HEK293T (cell line): ENCODE measurements at regions not wholly inside any gene's neighbourhood (a gene's known extent, or its start where the extent isn't known, plus 50 kb on each side); places are given as distances from the start of the nearest gene placed in this dataset.
A peak's percentile ranks its signal among the peaks of the same experiment; 100 is the strongest.

ENCODE experiments used
- CTCF ChIA-PET: fragments of 350-600 bp; formaldehyde crosslinking; extraction: SDS; loops from one replicate; lab custom pipeline; 2021; ENCODE audit warnings: antibody characterized with exemption, inconsistent platforms; lab: Yijun Ruan, JAX
- POLR2A ChIA-PET: fragments of 350-600 bp; formaldehyde crosslinking; extraction: SDS; loops from one replicate; lab custom pipeline; 2020; ENCODE audit warnings: antibody characterized with exemption, inconsistent platforms; lab: Yijun Ruan, JAX
- DNase-seq: peaks from one replicate; pipeline ENCODE4 v3.0.0; 2012; ENCODE audit warnings: mixed read lengths; ENCODE audit errors: extremely low spot score
- ARNT ChIP-seq: fragments of 450-650 bp; IDR thresholded peaks from 2 replicates; pipeline ENCODE4 v1.6.1; 2017; ENCODE audit warnings: mild to moderate bottlenecking
- BHLHE40 ChIP-seq: fragments of 450-650 bp; IDR thresholded peaks from 2 replicates; pipeline ENCODE4 v1.6.1; 2016; ENCODE audit warnings: mild to moderate bottlenecking, moderate library complexity, borderline replicate concordance
- CTBP1 ChIP-seq: fragments of 450-650 bp; IDR thresholded peaks from 2 replicates; pipeline ENCODE4 v1.6.1; 2016; ENCODE audit warnings: borderline replicate concordance
- ELF4 ChIP-seq: fragments of 450-650 bp; IDR thresholded peaks from 2 replicates; pipeline ENCODE4 v1.6.1; 2017; ENCODE audit warnings: antibody characterized with exemption
- FOXA1 ChIP-seq: fragments of 450-650 bp; IDR thresholded peaks from 2 replicates; pipeline ENCODE4 v1.6.1; 2016; ENCODE audit warnings: mild to moderate bottlenecking
- FOXK2 ChIP-seq: fragments of 450-650 bp; IDR thresholded peaks from 2 replicates; pipeline ENCODE4 v1.6.1; 2016; ENCODE audit warnings: mild to moderate bottlenecking
- FOXM1 ChIP-seq: fragments of 450-650 bp; IDR thresholded peaks from 2 replicates; pipeline ENCODE4 v1.6.1; 2017; ENCODE audit warnings: mild to moderate bottlenecking, borderline replicate concordance
- HDGF ChIP-seq: fragments of 450-650 bp; IDR thresholded peaks from 2 replicates; pipeline ENCODE4 v1.6.1; 2017; ENCODE audit warnings: antibody characterized with exemption, borderline replicate concordance
- L3MBTL2 ChIP-seq: fragments of 450-650 bp; conservative IDR thresholded peaks from 2 replicates; pipeline ENCODE4 v1.6.1; 2016; ENCODE audit warnings: mild to moderate bottlenecking
- LEF1 ChIP-seq: fragments of 450-650 bp; IDR thresholded peaks from 2 replicates; pipeline ENCODE4 v1.6.1; 2017; ENCODE audit warnings: mild to moderate bottlenecking, borderline replicate concordance
- NFRKB ChIP-seq: fragments of 450-650 bp; IDR thresholded peaks from 2 replicates; pipeline ENCODE4 v1.6.1; 2016; ENCODE audit warnings: mild to moderate bottlenecking, moderate library complexity
- SP1 ChIP-seq: fragments of 450-650 bp; IDR thresholded peaks from 2 replicates; pipeline ENCODE4 v1.6.1; 2017
- SUZ12 ChIP-seq: fragments of 450-650 bp; IDR thresholded peaks from 2 replicates; pipeline ENCODE4 v1.6.1; 2016; ENCODE audit warnings: mild to moderate bottlenecking
- TARDBP ChIP-seq: fragments of 450-650 bp; IDR thresholded peaks from 2 replicates; pipeline ENCODE4 v1.6.1; 2016
- ZNF384 ChIP-seq: fragments of 450-650 bp; IDR thresholded peaks from 2 replicates; pipeline ENCODE4 v1.6.1; 2016
- TF ChIP-seq, protein P1 (sequence below): fragments of 450-650 bp; IDR thresholded peaks from 2 replicates; pipeline ENCODE4 v1.6.1; 2016

DNA sequence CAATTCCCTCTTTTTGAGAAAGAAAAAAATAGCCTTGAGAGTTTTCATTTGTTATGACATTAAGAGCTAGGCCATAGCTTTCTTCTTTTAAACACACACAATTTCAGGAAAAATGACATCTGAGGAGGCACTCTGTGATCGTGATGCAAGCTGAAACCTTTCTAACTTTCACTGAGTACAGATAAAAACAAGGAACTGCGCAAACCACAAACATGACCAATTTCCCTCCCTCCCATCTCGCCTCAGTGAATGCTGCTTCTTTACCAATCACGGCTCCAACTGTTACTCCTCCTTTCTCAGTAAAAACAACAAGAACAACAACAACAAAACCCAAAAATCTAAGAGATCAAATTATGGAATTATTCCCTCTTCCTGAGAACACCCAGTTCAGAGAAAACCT is 626.8 kb downstream of the TLL1 start:
- TF ChIP-seq ARNT (no peak), BHLHE40 (no peak), TARDBP (no peak), SP1 (no peak)
- no peak for DNase-seq
- ChIA-PET CTCF (interaction anchor here (0.7 kb wide), 1 partner anchor 95 kb away, joined by 3 read pairs; no protein-coding TSS in a partner anchor), POLR2A (no interaction called here)

DNA sequence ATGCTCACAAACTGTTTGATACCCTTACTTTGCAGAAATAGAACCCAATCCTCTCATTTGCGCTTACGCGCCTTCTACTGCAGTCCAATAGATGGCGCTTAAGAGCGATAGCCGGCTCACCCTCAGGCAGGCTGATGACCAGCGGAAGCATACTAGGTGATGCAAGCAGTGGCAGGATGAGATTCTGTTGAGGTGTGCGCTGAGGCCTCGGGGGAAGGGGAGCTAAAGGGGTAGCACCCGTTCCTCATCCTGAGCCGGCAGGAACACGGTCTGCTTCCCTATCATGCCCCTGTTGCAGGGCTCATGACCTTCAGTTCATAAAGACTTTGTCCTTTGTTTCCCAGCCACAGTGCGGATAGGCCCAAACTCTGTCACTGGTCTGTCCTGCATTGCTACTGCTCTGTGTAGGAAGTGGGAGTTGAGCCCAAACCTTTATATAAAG is 628.9 kb downstream of the TLL1 start:
- DNase-seq, result peak; percentile 35
- ChIA-PET POLR2A (no interaction called here), CTCF (interaction anchor here (0.5 to 1.4 kb wide), 2 partner anchors 13 to 129 kb away, joined by 3 read pairs; no protein-coding TSS in a partner anchor)
- TF ChIP-seq TARDBP (no peak), ZNF384 (no peak), FOXM1 (no peak), SUZ12 (no peak), LEF1 (no peak), NFRKB (no peak), HDGF (no peak), FOXK2 (no peak), L3MBTL2 (no peak), SP1 (no peak), ELF4 (no peak), CTBP1 (no peak), BHLHE40 (no peak), ARNT (no peak), FOXA1 (no peak)
- TF ChIP-seq, protein P1, sequence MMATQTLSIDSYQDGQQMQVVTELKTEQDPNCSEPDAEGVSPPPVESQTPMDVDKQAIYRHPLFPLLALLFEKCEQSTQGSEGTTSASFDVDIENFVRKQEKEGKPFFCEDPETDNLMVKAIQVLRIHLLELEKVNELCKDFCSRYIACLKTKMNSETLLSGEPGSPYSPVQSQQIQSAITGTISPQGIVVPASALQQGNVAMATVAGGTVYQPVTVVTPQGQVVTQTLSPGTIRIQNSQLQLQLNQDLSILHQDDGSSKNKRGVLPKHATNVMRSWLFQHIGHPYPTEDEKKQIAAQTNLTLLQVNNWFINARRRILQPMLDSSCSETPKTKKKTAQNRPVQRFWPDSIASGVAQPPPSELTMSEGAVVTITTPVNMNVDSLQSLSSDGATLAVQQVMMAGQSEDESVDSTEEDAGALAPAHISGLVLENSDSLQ, result no peak

DNA sequence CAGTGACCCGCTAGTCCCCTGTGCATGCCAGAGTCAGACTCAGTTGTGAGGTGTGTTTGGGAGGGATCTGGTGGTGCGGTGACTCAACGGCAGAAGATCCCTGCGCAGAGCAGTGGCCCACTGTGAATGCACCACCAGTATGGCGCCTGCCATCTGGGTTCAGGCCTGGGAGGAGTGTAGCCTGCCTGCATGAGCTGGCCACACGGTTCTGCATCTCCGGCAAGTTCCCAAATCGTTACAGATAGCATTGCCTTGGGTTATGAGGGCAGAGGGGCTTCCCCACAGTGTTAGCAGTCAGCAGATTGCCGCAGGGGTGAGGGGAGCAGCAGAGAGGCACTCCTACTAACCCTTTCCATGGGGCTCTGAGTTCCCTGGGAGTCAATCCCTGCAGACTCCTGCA is 629.6 kb downstream of the TLL1 start:
- POLR2A ChIA-PET, result no interaction called here
- TF ChIP-seq FOXM1, result no peak
- no peak for TF ChIP-seq ARNT
- TF ChIP-seq ELF4, result no peak
- no peak for TF ChIP-seq SP1
- no peak for TF ChIP-seq BHLHE40
- TF ChIP-seq, protein P1, result no peak
- no peak for TF ChIP-seq CTBP1
- no peak for TF ChIP-seq ZNF384
- no peak for TF ChIP-seq HDGF
- no peak for TF ChIP-seq FOXK2
- TF ChIP-seq TARDBP, result no peak
- no peak for TF ChIP-seq SUZ12
- no peak for TF ChIP-seq LEF1
- TF ChIP-seq FOXA1, result no peak
- TF ChIP-seq L3MBTL2, result no peak
- no peak for TF ChIP-seq NFRKB
- CTCF ChIA-PET, result interaction anchor here (0.5 to 1.4 kb wide), 3 partner anchors 13 to 128 kb away, joined by 3 read pairs; no protein-coding TSS in a partner anchor
- DNase-seq, result no peak

DNA sequence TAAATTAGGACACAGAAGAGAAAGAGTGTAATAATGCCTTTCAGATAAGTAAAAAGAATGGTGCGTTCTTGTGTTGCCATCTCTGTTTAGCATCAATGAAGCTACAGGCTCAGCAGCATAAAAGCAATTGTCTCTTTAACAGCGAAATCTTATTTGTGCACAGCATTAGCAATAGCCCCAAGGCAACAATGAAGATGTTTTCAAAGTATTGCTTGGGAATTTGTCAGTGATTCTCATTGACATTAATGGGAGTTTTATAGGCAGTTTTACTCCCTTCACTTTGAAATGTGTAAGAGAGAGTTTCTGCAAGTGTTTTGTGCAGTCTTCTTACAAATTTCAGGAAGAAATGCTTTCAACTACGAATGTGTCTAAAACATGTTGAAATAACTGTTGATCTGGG is 633.0 kb downstream of the TLL1 start:
- CTCF ChIA-PET, result no interaction called here
- no peak for TF ChIP-seq SP1
- TF ChIP-seq L3MBTL2, result no peak
- TF ChIP-seq FOXM1, result no peak
- no peak for TF ChIP-seq CTBP1
- POLR2A ChIA-PET, result no interaction called here
- no peak for DNase-seq

DNA sequence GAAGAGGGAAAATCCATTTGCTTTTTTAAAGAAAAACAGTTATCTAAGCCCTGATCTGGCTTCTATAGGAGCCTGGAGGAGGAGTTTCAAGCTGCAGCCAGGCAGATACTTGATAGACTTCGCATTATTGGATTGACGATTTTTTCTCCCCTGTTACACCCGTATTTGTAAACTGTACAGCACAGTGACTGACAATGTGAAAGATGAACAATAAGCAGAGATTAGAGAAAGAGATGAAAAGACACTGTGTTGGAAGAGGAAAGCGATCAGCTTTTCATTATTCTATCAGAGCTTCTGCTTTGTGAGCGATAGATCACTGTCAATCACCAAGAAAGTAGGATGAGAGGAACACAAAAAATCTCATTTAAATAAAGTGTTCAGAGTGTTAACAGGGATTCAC is 639.2 kb downstream of the TLL1 start:
- no peak for DNase-seq
- POLR2A ChIA-PET, result no interaction called here
- CTCF ChIA-PET, result no interaction called here
- no peak for TF ChIP-seq L3MBTL2
- no peak for TF ChIP-seq BHLHE40
- no peak for TF ChIP-seq NFRKB
- no peak for TF ChIP-seq TARDBP
- TF ChIP-seq SP1, result no peak
- TF ChIP-seq FOXA1, result no peak
- no peak for TF ChIP-seq SUZ12
- TF ChIP-seq FOXM1, result no peak
- TF ChIP-seq FOXK2, result no peak
- TF ChIP-seq ELF4, result no peak
- no peak for TF ChIP-seq ARNT
- no peak for TF ChIP-seq LEF1
- TF ChIP-seq ZNF384, result no peak
- no peak for TF ChIP-seq CTBP1
- TF ChIP-seq, protein P1, result no peak
- no peak for TF ChIP-seq HDGF

DNA sequence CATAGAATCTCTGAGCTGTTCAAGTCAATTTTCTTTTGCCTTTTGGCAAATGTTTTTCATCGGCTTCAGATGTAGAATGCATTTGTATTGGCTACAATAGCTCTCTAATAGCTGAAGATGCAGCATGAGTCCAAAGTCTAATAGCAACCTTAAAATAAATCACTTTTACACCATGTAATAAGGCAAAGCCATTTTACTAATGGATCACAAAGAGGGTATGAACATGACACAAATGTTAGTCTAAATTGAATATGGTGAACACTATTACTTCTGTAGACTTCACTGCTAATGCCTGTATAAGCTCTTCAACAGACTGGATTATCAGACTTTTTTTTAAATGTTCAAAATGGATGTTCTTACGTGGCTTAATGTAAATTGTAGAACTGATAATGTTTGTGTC is 645.3 kb downstream of the TLL1 start:
- DNase-seq, result no peak
- ChIA-PET CTCF (no interaction called here), POLR2A (no interaction called here)
- no peak for TF ChIP-seq ZNF384
- no peak for TF ChIP-seq FOXM1
- TF ChIP-seq SP1, result no peak
- TF ChIP-seq ARNT, result no peak
- TF ChIP-seq FOXA1, result no peak
- no peak for TF ChIP-seq BHLHE40

DNA sequence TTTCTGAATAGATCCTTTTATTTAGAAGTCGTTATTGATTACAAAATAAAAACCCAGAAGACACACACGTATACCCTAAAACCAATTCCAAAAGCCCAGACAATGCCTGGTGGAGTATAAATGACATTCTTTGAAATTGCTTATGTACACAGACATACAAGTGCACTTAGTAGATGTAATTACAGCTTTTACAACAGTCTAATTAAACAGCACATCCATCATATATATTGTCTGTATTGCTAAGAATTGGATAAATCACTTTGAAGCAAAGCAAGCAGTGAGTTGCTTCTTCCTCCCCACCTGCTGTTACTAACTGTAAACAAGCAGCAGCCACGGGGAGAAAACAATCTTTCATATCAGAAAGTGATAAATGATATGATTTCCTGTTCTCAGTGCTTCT is 645.7 kb downstream of the TLL1 start:
- POLR2A ChIA-PET, result no interaction called here
- no peak for DNase-seq
- TF ChIP-seq L3MBTL2 (no peak), FOXA1 (no peak)
- TF ChIP-seq, protein P1, result peak; percentile 43; the same call in 1 of the 2 replicates
- CTCF ChIA-PET, result no interaction called here
